ENCODE measurements at regions not wholly inside any gene's neighbourhood (a gene's known extent, or its start where the extent isn't known, plus 50 kb on each side); places are given as distances from the start of the nearest gene placed in this dataset.

DNA sequence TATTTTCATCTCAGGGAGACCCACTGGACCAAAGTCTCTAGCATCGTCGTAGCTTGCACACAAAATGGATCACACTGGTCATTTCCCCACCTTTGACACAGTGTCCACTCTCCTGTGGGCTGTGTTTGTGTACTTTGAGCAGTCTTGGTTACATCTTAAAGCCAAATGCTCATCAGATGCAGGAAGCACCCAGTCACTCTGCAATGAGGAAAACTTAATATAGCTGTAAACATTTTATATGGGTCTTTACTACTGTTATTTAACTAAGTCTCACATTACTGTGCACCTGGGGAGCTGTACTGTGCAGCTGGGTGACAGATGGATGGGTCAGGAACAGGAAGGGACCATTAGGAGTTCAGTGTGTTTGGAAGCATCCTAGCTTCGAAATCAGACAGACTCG, 109.0 kb upstream of the CXCR4 start:
- TF ChIP-seq CTCF (IDR thresholded peaks at IDR 0.05; ENCODE audit: low read depth, low read length, missing control alignments): no peak
- in situ Hi-C loops (cut with HindIII; ENCODE audit: low sequenced_read_pairs): no loop called here
- no peak for DNase-seq (ENCODE audit: low read depth)
- H3K4me3 ChIP-seq (ENCODE audit: low read depth, low read length): no peak overlapping the region

DNA sequence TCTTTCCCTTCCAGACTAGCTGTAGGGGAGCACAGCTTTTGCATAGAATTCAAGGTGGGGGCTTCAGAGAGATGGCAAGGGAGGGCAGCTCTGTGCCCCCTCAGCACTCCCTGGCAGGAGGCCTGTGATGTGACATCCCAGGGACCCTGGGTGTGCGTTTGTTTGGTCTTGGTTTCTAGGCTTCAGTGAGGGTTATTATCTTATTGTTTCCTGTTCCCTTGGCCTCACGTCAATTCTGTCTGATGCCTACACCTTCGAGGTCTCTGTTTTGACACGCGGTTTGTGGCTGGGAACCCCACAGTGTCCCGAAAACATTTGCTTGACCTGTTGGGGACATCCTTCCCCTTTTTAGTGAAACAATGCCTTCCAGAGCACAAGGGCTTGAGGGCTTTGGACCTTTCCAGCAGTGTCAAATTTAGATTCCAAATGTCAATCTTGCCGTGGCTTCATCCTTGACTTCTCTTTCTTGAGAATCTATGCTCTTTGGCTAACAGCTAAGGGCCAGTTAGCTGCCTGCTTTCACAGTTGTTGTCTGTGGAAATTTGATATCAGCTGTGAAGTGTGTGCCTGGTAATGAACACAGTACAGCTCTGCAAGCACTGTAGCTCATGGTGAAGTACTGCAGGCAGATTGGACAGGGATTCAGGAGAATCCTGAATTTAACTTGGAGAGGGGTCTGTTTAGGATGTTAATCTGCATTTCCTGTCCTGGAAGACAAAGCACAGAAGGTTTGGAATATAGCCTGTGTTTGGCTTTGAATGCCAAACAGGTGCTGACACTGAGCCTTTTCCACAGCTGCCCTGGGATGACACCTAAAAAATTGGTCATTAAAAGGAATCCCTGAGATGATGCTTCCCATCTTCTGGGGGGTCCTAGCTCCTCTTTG, 108.2 kb upstream of the CXCR4 start:
- no peak for TF ChIP-seq CTCF (IDR thresholded peaks at IDR 0.05; ENCODE audit: low read depth, low read length, missing control alignments)
- H3K4me3 ChIP-seq (ENCODE audit: low read depth, low read length): no peak overlapping the region
- DNase-seq (ENCODE audit: low read depth): no peak
- in situ Hi-C loops (cut with HindIII; ENCODE audit: low sequenced_read_pairs): no loop called here

GRCh38 chr2:136223274-136223673, 105.3 kb upstream of the CXCR4 start:
- TF ChIP-seq CTCF (IDR thresholded peaks at IDR 0.05; ENCODE audit: low read depth, low read length, missing control alignments): no peak
- in situ Hi-C loops (cut with HindIII; ENCODE audit: low sequenced_read_pairs): no loop called here
- DNase-seq (ENCODE audit: low read depth): no peak
- H3K4me3 ChIP-seq (ENCODE audit: low read depth, low read length): no peak overlapping the region

- DNase-seq (ENCODE audit: low read depth): no peak
- no peak for TF ChIP-seq CTCF (IDR thresholded peaks at IDR 0.05; ENCODE audit: low read depth, low read length, missing control alignments)
- in situ Hi-C loops (cut with HindIII; ENCODE audit: low sequenced_read_pairs): no loop called here
Measured at GRCh38 chr2:136222862-136223261, 104.9 kb upstream of the CXCR4 start.

GRCh38 chr2:136221026-136221425, 103.1 kb upstream of the CXCR4 start:
- in situ Hi-C loops (cut with HindIII; ENCODE audit: low sequenced_read_pairs): no loop called here
- no peak overlapping the region for H3K4me3 ChIP-seq (ENCODE audit: low read depth, low read length)
- no peak for DNase-seq (ENCODE audit: low read depth)
- TF ChIP-seq CTCF (IDR thresholded peaks at IDR 0.05; ENCODE audit: low read depth, low read length, missing control alignments): no peak

More at GRCh38 chr2:136222862-136223261, 104.9 kb upstream of the CXCR4 start:
- no peak overlapping the region for H3K4me3 ChIP-seq (ENCODE audit: low read depth, low read length)

- DNase-seq (ENCODE audit: low read depth): no peak
- TF ChIP-seq CTCF (IDR thresholded peaks at IDR 0.05; ENCODE audit: low read depth, low read length, missing control alignments): no peak
- H3K4me3 ChIP-seq (ENCODE audit: low read depth, low read length): no peak overlapping the region
- in situ Hi-C loops (cut with HindIII; ENCODE audit: low sequenced_read_pairs): no loop called here
Measured at GRCh38 chr2:136219963-136220362, 102.0 kb upstream of the CXCR4 start.

Measured in astrocyte of the cerebellum (primary cell).